HG03039 (cell line): ENCODE measurements at regions not wholly inside any gene's neighbourhood (a gene's known extent, or its start where the extent isn't known, plus 50 kb on each side); places are given as distances from the start of the nearest gene placed in this dataset.
"Not testable (repeated sequence)": the region's sequence is repeated elsewhere in the genome, so short reads cannot be mapped to it uniquely, and the experiment has no call there.

Experiments
- ATAC-seq: cut with Tn5 transposase; IDR thresholded peaks from one replicate; pipeline ENCODE4 v1.9.1; 2021; ENCODE audit warnings: mild to moderate bottlenecking, moderate library complexity; ENCODE audit not compliant: unreplicated experiment

DNA sequence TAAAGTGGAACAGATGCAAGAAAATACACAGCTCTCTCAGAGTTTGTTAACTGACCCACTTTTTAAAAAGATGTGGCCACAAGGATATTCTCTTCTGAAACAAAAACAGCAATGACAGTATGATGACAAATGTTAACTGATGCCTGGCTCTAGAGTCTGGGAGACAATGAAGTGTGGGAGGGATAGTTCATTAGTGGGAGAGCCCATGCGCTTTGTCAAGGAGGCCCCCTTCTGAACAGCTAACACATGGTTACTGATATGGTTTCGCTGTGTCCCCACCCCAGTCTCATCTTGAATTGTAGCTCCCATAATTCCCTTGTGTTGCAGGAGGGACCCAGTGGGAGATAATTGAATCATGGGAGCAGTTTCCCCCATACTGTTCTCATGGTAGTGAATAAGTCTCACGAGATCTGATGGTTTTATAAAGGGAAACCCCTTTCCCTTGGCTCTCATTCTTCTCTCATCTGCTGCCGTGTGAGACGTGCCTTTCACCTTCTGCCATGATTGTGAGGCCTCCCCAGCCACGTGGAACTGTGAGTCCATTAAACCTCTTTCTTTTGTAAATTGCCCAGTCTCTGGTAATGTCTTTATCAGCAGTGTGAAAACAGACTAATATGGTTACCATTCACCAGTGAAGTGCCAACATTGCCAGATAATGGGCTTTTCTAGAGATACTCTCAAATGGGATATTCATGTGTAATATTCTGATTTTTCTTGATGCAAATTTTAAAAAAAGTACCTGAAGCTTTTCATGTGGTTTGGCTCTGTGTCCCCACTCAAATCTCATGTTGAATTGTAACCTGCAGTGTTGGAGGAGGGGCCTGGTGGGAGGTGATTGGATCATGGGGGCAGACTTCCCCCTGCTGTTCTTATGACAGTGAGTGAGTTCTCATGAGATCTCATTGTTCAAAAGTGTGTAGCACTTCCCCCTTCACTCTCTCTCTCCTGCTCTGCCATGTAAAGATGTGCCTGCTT lies 435.8 kb downstream of the SHISA9 start:
- ATAC-seq = not testable (repeated sequence)

GRCh38 chr16:13338044-13338443 lies 436.6 kb downstream of the SHISA9 start:
- ATAC-seq = no peak

DNA sequence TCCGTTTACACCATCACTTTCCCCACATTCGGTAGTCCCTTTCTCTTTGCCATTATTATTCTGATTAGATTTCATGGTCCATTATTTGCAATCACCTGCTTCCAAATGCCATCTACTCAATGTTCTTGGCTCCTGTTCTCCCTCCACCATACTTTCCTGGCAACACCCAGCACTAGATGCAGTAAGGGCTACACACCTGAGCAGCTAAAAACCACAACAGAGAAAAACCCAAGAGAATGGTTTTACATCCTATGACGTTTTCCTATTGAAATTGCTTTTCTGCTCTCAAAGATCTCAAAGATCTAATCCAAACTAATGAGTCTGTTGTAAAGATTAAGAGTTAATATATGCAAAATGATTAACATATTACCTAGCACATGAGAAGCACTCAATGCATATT lies 441.3 kb downstream of the SHISA9 start:
- ATAC-seq = no peak

- ATAC-seq = no peak
Observed at GRCh38 chr16:13344001-13344400, 442.6 kb downstream of the SHISA9 start.

GRCh38 chr16:13348416-13348815 lies 447.0 kb downstream of the SHISA9 start:
- ATAC-seq = no peak

GRCh38 chr16:13350000-13350399 lies 448.6 kb downstream of the SHISA9 start:
- ATAC-seq = no peak

- ATAC-seq = no peak
Observed at GRCh38 chr16:13351181-13351580, 449.8 kb downstream of the SHISA9 start.

DNA sequence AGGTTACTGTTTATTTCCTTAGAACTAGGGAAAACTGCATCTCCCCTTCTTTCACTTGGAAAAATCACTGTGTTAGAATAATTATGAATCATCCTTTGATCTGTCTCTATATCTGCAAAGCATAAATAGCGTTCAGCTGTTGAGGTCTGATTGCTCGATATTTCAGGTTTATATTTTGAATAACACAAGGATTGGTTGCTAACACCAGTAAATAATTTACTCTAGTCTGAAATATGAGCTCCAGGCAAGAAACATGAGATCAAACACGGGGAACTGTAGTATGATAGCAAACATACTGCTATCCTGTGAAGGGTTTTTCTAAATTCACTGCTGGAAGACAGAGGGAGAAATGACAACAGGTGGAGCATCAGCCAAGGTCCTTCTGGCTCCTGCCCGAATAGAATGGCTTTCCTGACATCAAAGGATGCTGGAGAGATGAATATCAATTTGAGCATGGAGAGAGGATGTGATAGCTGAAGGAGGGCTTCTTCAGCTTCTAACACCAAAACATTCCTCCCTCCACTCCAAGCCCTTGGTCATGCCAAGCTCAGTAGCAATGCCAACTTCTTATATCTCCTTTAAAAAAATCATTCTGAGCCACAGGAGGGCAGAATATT lies 450.3 kb downstream of the SHISA9 start:
- no peak for ATAC-seq

GRCh38 chr16:13352796-13353195 lies 451.4 kb downstream of the SHISA9 start:
- not testable (repeated sequence) for ATAC-seq

DNA sequence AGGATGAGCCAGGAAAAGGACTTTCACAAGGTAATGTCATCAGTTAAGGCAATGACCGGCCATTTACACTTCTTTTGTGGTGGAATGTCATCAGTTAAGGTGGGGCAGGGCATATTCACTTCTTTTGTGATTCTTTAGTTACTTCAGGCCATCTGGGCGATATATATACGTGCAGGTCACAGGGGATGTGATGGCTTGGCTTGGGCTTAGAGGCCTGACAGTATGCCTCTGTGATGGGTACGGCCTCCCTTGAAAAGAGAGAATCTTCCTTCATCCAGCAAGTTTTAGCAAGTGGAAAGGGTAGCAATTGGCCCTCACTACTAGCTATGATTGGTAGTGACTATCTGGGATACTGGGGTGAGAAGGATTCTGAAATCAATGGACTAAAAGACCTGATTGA lies 456.4 kb downstream of the SHISA9 start:
- ATAC-seq = not testable (repeated sequence)

- no peak for ATAC-seq
Observed at GRCh38 chr16:13359835-13360234, 458.4 kb downstream of the SHISA9 start.

DNA sequence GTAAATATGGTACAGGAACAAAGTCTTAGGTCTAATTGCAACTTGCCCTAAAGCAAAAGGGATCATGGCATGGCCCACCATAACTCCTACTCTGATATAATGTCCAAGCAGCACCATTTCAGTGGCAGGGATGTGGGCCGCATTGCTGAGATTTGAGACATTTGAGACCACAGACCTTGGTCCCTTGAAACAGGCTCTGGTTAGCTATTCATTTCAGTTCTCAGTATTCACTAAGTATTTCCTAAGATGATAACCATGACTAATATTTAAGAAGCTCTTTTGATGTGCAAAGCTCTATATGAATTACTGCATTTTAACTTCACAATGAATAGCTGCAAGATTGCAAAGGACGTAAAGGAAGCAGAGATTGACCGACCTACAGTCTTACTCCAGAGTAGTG lies 471.0 kb downstream of the SHISA9 start:
- no peak for ATAC-seq

DNA sequence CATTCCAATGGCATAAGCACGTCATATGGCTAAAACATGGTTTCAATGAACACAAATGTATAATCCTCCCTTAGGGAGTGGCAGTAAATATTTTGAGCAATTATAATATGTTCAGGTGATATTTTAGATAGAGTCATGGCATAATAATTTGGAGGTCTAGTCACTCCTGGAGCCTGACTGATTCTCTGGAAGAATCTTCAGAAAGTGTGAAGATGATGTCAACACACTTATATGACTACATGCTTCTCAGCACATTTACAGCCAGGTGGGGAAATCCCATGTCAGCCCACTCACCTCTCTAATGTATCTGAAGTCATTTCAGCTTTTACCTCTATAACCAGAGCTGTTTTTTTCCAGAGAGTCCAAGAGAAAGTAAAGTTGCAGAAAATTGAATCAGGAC lies 474.8 kb downstream of the SHISA9 start:
- no peak for ATAC-seq

DNA sequence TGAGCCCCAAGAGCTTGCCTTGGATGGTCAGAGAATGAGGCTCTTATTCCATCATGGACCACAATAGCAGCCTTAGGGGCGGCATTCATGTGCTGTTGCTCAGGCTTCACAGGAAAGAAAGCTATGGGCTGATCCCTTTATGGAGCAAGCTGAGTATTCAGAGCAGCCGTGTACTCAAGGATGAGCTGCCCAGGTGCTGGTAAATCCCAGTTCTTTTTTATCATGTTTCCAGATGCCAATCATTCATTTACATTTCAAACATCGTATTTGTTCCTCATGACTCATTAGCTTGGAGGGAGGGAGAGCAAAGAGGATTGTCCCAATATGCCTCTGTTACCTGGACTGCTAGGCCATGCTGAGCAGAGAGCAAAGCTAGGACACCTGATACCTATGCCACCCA lies 475.7 kb downstream of the SHISA9 start:
- no peak for ATAC-seq

- no peak for ATAC-seq
Observed at GRCh38 chr16:13378151-13378550, 476.8 kb downstream of the SHISA9 start.

GRCh38 chr16:13379266-13379665 lies 477.9 kb downstream of the SHISA9 start:
- no peak for ATAC-seq

GRCh38 chr16:13385156-13386040 lies 484.0 kb downstream of the SHISA9 start:
- ATAC-seq = not testable (repeated sequence)

DNA sequence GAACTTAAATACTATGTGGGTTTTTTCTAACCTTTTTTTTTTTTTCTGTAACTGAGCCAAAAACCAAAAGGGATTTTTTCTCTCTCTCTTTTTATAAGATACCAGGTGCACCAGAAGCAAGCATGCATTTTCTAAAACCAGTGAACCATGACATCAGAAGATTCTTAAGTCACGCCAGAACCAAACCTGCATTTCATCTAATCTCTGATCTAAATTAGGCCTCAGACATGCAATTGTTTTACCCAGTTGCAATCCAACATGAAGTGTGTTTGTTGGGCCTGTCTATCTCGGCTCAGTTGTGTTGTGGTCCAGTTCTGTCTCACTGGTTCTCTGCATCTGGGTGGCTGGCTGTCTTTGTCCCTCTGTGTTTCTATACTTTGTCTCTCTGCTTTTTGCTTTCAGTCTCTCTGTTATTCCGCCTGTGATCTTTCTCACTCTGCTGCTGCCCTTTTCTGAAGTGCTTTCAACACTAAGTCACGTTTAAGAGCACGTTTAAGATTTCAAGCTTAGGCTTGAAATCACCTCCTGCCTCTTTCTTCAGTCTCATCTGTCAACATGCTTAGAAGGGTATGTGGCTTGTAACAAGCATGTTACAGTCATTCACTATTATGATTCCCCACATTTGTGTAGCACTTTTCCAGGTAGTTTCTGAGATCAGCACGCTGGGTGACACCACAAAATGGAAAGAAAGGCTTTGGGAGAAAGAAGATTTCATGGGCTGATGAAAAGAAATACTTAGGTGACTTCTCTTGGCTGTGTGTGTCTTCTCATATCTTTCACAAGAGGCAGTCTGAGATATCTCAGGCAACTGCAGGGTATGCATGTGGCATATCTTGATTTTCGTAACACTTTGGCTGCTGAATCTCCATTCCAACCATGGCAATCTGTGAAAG lies 488.9 kb downstream of the SHISA9 start:
- ATAC-seq = no peak

DNA sequence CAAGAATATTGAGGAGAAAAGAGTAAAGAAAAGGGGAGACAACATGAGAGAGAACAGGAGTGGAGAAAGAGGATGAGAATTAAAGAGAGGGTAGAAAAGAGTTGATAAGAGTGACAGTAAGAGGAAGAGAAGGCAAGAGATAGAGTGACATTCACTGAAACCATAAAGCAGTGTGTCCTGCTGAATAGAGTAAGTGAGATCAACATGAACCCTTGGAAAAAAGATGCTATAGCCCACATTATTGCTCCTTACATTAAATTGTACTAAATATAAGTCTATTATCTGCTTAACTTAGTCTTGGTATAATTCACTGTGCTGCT lies 489.5 kb downstream of the SHISA9 start:
- ATAC-seq = no peak

DNA sequence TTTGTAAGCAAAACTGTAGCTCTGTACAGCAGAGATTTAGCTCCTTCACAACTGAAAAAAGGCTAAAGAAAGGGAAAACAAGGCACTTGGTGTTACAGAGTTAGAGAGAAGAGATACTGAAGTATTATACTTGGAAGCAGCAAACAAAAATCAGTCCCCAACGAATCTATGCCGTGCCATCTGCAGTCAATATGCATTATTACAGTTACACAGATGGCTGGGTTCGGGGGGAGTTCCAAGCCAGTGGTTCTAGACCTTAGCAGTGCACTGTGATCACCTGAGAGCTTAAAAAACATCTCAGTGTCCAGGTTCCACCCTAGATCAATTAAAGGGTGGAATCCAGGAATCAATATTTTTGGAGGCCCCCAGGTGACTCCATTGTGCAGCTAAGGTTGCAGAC lies 489.9 kb downstream of the SHISA9 start:
- no peak for ATAC-seq
